H9 (cell line): ENCODE measurements at regions not wholly inside any gene's neighbourhood (a gene's known extent, or its start where the extent isn't known, plus 50 kb on each side); places are given as distances from the start of the nearest gene placed in this dataset.
"Not testable (repeated sequence)": the region's sequence is repeated elsewhere in the genome, so short reads cannot be mapped to it uniquely, and the experiment has no call there.

Source experiments
- DNase-seq: peaks from one replicate; pipeline ENCODE4 v3.0.0-alpha.2; 2017
- H2AFZ ChIP-seq: one replicate; pipeline ENCODE4 v1.6.1; 2013; ENCODE audit warnings: mild to moderate bottlenecking, low read length, control low read depth, moderate library complexity
- H2AK5ac ChIP-seq: 2 replicates; pipeline ENCODE4 v1.6.1; 2013; ENCODE audit warnings: low read length, control low read depth, mixed read lengths; ENCODE audit not compliant: insufficient read length
- H2BK120ac ChIP-seq: one replicate; pipeline ENCODE4 v1.6.1; 2013; ENCODE audit warnings: low read depth, mild to moderate bottlenecking, low read length, control low read depth, inconsistent platforms; ENCODE audit not compliant: poor library complexity, severe bottlenecking
- H2BK12ac ChIP-seq: 2 replicates; pipeline ENCODE4 v1.6.1; 2013; ENCODE audit warnings: low read length, control low read depth, mixed read lengths, low read depth; ENCODE audit not compliant: insufficient read length
- H2BK15ac ChIP-seq: 2 replicates; pipeline ENCODE4 v1.6.1; 2013; ENCODE audit warnings: low read depth, low read length, control low read depth
- H2BK20ac ChIP-seq: one replicate; pipeline ENCODE4 v1.6.1; 2013; ENCODE audit warnings: low read depth, mild to moderate bottlenecking, low read length, control low read depth, inconsistent platforms; ENCODE audit not compliant: poor library complexity, severe bottlenecking
- H2BK5ac ChIP-seq: 2 replicates; pipeline ENCODE4 v1.6.1; 2013; ENCODE audit warnings: low read length, control low read depth, mixed read lengths; ENCODE audit not compliant: insufficient read length
- H3K14ac ChIP-seq: 2 replicates; pipeline ENCODE4 v1.6.1; 2013; ENCODE audit warnings: low read length, control low read depth; ENCODE audit not compliant: insufficient read depth
- H3K18ac ChIP-seq: 2 replicates; pipeline ENCODE4 v1.6.1; 2013; ENCODE audit warnings: low read depth, mild to moderate bottlenecking, mixed read lengths, low read length, control low read depth; ENCODE audit not compliant: insufficient read length
- H3K23ac ChIP-seq: 2 replicates; pipeline ENCODE4 v1.6.1; 2013; ENCODE audit warnings: low read length, control low read depth, mixed read lengths, low read depth; ENCODE audit not compliant: insufficient read length
- H3K23me2 ChIP-seq: 2 replicates; pipeline ENCODE4 v1.6.1; 2013; ENCODE audit warnings: low read depth, mild to moderate bottlenecking, mixed read lengths, low read length, control low read depth; ENCODE audit not compliant: insufficient read length, poor library complexity, severe bottlenecking
- H3K27ac ChIP-seq: 2 replicates; pipeline ENCODE4 v1.5.1; 2013; ENCODE audit warnings: low read length, control low read depth, mixed read lengths, low read depth; ENCODE audit not compliant: insufficient read length
- H3K27me3 ChIP-seq: 2 replicates; pipeline ENCODE4 v1.6.1; 2013; ENCODE audit warnings: low read length, control low read depth, inconsistent platforms; ENCODE audit not compliant: insufficient read depth
- H3K4ac ChIP-seq: 2 replicates; pipeline ENCODE4 v1.6.1; 2013; ENCODE audit warnings: low read depth, mild to moderate bottlenecking, control low read depth, inconsistent platforms, low read length, moderate library complexity
- H3K4me1 ChIP-seq: 2 replicates; pipeline ENCODE4 v1.6.1; 2013; ENCODE audit warnings: low read length, control low read depth, inconsistent platforms; ENCODE audit not compliant: insufficient read depth
- H3K4me2 ChIP-seq: 2 replicates; pipeline ENCODE4 v1.6.1; 2013; ENCODE audit warnings: low read length, control low read depth, mixed read lengths; ENCODE audit not compliant: insufficient read length, insufficient read depth
- H3K56ac ChIP-seq: 2 replicates; pipeline ENCODE4 v1.6.1; 2013; ENCODE audit warnings: low read depth, mild to moderate bottlenecking, mixed read lengths, low read length, control low read depth; ENCODE audit not compliant: insufficient read length
- H3K79me1 ChIP-seq: 2 replicates; pipeline ENCODE4 v1.6.1; 2013; ENCODE audit warnings: low read depth, mild to moderate bottlenecking, moderate library complexity, low read length, control low read depth, inconsistent platforms; ENCODE audit not compliant: insufficient read depth, poor library complexity, severe bottlenecking
- H3K79me2 ChIP-seq: 2 replicates; pipeline ENCODE4 v1.6.1; 2013; ENCODE audit warnings: low read length, control low read depth, inconsistent platforms; ENCODE audit not compliant: insufficient read depth
- H3K9ac ChIP-seq: 2 replicates; pipeline ENCODE4 v1.6.1; 2013; ENCODE audit warnings: low read length, control low read depth, mixed read lengths; ENCODE audit not compliant: insufficient read length; ENCODE audit errors: extremely low read depth
- H3K9me3 ChIP-seq: one replicate; pipeline ENCODE4 v1.6.1; 2013; ENCODE audit warnings: low read depth, low read length, inconsistent platforms; ENCODE audit not compliant: control insufficient read depth
- H3T11ph ChIP-seq: one replicate; pipeline ENCODE4 v1.6.1; 2013; ENCODE audit warnings: mild to moderate bottlenecking, low read length, control low read depth, inconsistent platforms
- H4K20me1 ChIP-seq: one replicate; pipeline ENCODE4 v1.6.1; 2013; ENCODE audit not compliant: control insufficient read depth, insufficient read length, insufficient read depth
- H4K5ac ChIP-seq: 2 replicates; pipeline ENCODE4 v1.6.1; 2013; ENCODE audit warnings: low read depth, mild to moderate bottlenecking, mixed read lengths, low read length, control low read depth; ENCODE audit not compliant: insufficient read length
- H4K8ac ChIP-seq: replicated peaks from 2 replicates; pipeline ENCODE4 v1.6.1; 2013; ENCODE audit warnings: low read length, control low read depth, mixed read lengths, low read depth; ENCODE audit not compliant: insufficient read length
- H4K91ac ChIP-seq: 2 replicates; pipeline ENCODE4 v1.6.1; 2013; ENCODE audit warnings: low read depth, mild to moderate bottlenecking, moderate library complexity, mixed read lengths, low read length, control low read depth; ENCODE audit not compliant: insufficient read length
- H3K27ac Mint-ChIP-seq, 3 experiments: 2 replicates in 2 of 3; 3 replicates in 1 of 3; pipeline ENCODE4 v1.8.0; 2020 to 2021; ENCODE audit warnings: mixed read lengths in 3 of 3, mild to moderate bottlenecking in 1 of 3, moderate library complexity in 1 of 3
- H3K27me3 Mint-ChIP-seq: 2 replicates; pipeline ENCODE4 v1.8.0; 2021; ENCODE audit warnings: low read depth, mild to moderate bottlenecking, moderate library complexity, mixed read lengths
- H3K36me3 Mint-ChIP-seq, 3 experiments: 2 replicates in 2 of 3; 3 replicates in 1 of 3; pipeline ENCODE4 v1.8.0; 2020 to 2021; ENCODE audit warnings: low read depth in 3 of 3, mixed read lengths in 3 of 3; ENCODE audit not compliant: insufficient read depth in 1 of 3
- H3K4me1 Mint-ChIP-seq, 2 experiments: 2 replicates each; pipeline ENCODE4 v1.8.0; 2020; ENCODE audit warnings: mixed read lengths in 2 of 2
- H3K4me3 Mint-ChIP-seq, 2 experiments: 2 replicates in 1 of 2; 3 replicates in 1 of 2; pipeline ENCODE4 v1.8.0; 2020 to 2021; ENCODE audit warnings: mild to moderate bottlenecking in 2 of 2, mixed read lengths in 2 of 2, moderate library complexity in 1 of 2
- H3K9me3 Mint-ChIP-seq, 2 experiments: 2 replicates in 1 of 2; 3 replicates in 1 of 2; pipeline ENCODE4 v1.8.0; 2020; ENCODE audit warnings: mild to moderate bottlenecking in 2 of 2, mixed read lengths in 2 of 2, moderate library complexity in 1 of 2
- WGBS: extraction: QIAGEN DNeasy Blood & Tissue Kit; methylation state at CpG from one replicate; pipeline ENCODE4 v1.1.7; 2013; ENCODE audit warnings: missing lambda C conversion rate, low lambda C conversion rate, mixed read lengths; ENCODE audit not compliant: insufficient read length; ENCODE audit errors: extremely low coverage; 5-methylcytosine and 5-hydroxymethylcytosine counted together

DNA sequence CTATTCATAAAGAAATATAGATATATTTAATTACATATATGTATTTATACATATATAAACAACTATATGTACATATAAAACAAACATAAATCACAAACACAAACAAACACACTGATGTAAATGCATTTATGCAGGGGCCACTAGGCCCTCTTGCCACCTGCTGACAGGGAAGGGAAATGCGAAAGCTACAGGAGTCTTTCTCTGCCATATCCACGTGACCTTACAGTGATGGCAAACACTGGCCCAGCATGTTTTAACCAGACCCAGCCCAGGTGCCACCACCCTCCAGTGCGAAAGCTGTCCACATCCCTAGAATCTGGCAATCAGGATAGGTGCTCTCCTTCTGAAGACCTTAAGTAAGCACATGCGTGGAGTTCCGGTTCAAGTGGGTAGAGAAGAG is 187.0 kb downstream of the ANKRD36B start:
- not testable (repeated sequence) for H2AK5ac ChIP-seq, H2BK15ac ChIP-seq, H2BK20ac ChIP-seq, H3K9me3 ChIP-seq, H3K27me3 ChIP-seq, H3T11ph ChIP-seq, H4K5ac ChIP-seq, H3K4me3 Mint-ChIP-seq, H3K4me2 ChIP-seq, H4K91ac ChIP-seq, H3K79me2 ChIP-seq, H2BK5ac ChIP-seq, H3K4me1 ChIP-seq, H2BK12ac ChIP-seq, H3K4ac ChIP-seq, H3K23me2 ChIP-seq, H3K56ac ChIP-seq, H2BK120ac ChIP-seq, H3K9ac ChIP-seq, H3K79me1 ChIP-seq, H3K36me3 Mint-ChIP-seq, H3K27me3 Mint-ChIP-seq, H3K18ac ChIP-seq, H3K23ac ChIP-seq, H3K27ac Mint-ChIP-seq, H3K27ac ChIP-seq, DNase-seq, H3K14ac ChIP-seq, H2AFZ ChIP-seq, H3K9me3 Mint-ChIP-seq, H3K4me1 Mint-ChIP-seq, H4K8ac ChIP-seq, H4K20me1 ChIP-seq
- WGBS, result no CpG with 5 or more reads among the region's 5 CpGs

DNA sequence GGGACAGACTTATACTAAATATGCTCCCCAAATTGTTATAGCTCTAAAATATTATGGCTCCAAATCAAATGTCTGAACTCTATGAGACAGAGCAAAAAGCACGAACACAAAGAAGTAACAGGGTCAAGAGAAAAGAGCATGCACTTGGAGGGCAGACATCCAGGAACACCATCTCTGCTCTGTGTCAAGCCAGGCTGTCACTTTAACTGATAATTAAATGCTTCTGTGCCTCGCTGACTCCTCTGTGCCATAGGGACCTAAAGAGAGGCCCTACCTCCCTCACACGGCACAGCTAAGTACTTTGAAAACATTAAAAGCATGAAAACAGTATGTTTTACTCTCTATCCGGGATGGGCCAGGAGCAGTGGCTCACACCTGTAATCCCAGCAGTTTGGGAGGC is 194.0 kb downstream of the ANKRD36B start:
- H3K4ac ChIP-seq, H2AFZ ChIP-seq, H4K5ac ChIP-seq, H3K4me1 ChIP-seq, H3K27me3 Mint-ChIP-seq, H4K8ac ChIP-seq, H3K4me2 ChIP-seq, H2BK20ac ChIP-seq, H3K36me3 Mint-ChIP-seq, H3K4me1 Mint-ChIP-seq, H3K9me3 Mint-ChIP-seq, H2BK5ac ChIP-seq, H3T11ph ChIP-seq, H4K91ac ChIP-seq, H2BK12ac ChIP-seq, H3K27ac Mint-ChIP-seq, H3K4me3 Mint-ChIP-seq, H3K23me2 ChIP-seq, H3K27me3 ChIP-seq, H3K23ac ChIP-seq, H3K18ac ChIP-seq, H4K20me1 ChIP-seq, DNase-seq, H2BK120ac ChIP-seq, H3K79me2 ChIP-seq, H3K27ac ChIP-seq, H3K79me1 ChIP-seq, H3K9ac ChIP-seq, H2BK15ac ChIP-seq, H3K14ac ChIP-seq, H2AK5ac ChIP-seq, H3K56ac ChIP-seq, H3K9me3 ChIP-seq: not testable (repeated sequence)
- no CpG with 5 or more reads among the region's 4 CpGs for WGBS

DNA sequence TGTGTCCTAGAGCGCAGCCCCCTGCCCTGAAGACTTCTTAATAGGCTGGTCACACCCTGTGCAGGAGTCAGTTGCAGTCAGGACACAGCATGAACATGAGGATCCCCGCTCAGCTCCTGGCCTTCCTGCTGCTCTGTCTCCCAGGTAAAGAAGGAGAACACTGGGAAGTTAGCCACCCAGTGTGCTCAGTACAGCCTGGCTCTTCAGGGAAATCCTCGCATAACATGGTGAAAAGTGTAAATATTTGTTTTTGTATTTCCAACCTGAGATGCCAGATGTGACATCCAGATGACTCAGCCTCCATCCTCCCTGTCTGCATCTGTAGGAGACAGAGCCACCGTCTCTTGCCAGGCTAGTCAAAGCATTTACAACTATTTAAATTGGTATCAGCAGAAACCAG is 203.9 kb downstream of the ANKRD36B start:
- H3K79me2 ChIP-seq, H3K4me1 Mint-ChIP-seq, H3K27ac ChIP-seq, H3K23me2 ChIP-seq, H3K9ac ChIP-seq, DNase-seq, H3K9me3 Mint-ChIP-seq, H3K56ac ChIP-seq, H2BK15ac ChIP-seq, H3K4ac ChIP-seq, H2BK5ac ChIP-seq, H2BK20ac ChIP-seq, H2AK5ac ChIP-seq, H2BK12ac ChIP-seq, H3K27ac Mint-ChIP-seq, H4K91ac ChIP-seq, H3K14ac ChIP-seq, H3K9me3 ChIP-seq, H3K18ac ChIP-seq, H3K79me1 ChIP-seq, H4K20me1 ChIP-seq, H4K5ac ChIP-seq, H3K4me3 Mint-ChIP-seq, H3K36me3 Mint-ChIP-seq, H2BK120ac ChIP-seq, H3K27me3 ChIP-seq, H3K4me1 ChIP-seq, H3K4me2 ChIP-seq, H3K23ac ChIP-seq, H3K27me3 Mint-ChIP-seq, H4K8ac ChIP-seq, H2AFZ ChIP-seq, H3T11ph ChIP-seq: not testable (repeated sequence)
- no CpG with 5 or more reads among the region's 4 CpGs for WGBS
